BLaER1 treated with 17β-estradiol and CSF1 and Interleukin-3, amounts not matched to agents 10 nM and 100 nM (cell line): ENCODE measurements at regions not wholly inside any gene's neighbourhood (a gene's known extent, or its start where the extent isn't known, plus 50 kb on each side); places are given as distances from the start of the nearest gene placed in this dataset.

Experiments used
- H3K27ac ChIP-seq, 11 experiments: shearing (Covaris generic); formaldehyde crosslinking; 2 replicates each; pipeline ENCODE4 v1.8.1; 2022
- H3K27me3 ChIP-seq, 11 experiments: shearing (Covaris generic); formaldehyde crosslinking; 2 replicates each; pipeline ENCODE4 v1.8.1; 2022
- H3K36me3 ChIP-seq, 11 experiments: shearing (Covaris generic); formaldehyde crosslinking; 2 replicates each; pipeline ENCODE4 v1.8.1; 2022
- H3K4me1 ChIP-seq, 10 experiments: shearing (Covaris generic); formaldehyde crosslinking; 2 replicates each; pipeline ENCODE4 v1.8.1; 2022
- H3K4me2 ChIP-seq, 11 experiments: shearing (Covaris generic); formaldehyde crosslinking; 2 replicates each; pipeline ENCODE4 v1.8.1; 2022
- H3K4me3 ChIP-seq, 10 experiments: shearing (Covaris generic); formaldehyde crosslinking; 2 replicates each; pipeline ENCODE4 v1.8.1; 2022
- H3K9ac ChIP-seq, 11 experiments: shearing (Covaris generic); formaldehyde crosslinking; 2 replicates each; pipeline ENCODE4 v1.8.1; 2022
- H3K9me3 ChIP-seq, 11 experiments: shearing (Covaris generic); formaldehyde crosslinking; replicated peaks in 1 of 11; 2 replicates each; pipeline ENCODE4 v1.8.1; 2022
- H4K20me1 ChIP-seq, 11 experiments: shearing (Covaris generic); formaldehyde crosslinking; 2 replicates each; pipeline ENCODE4 v1.8.1; 2022
- Cebpa-rat ChIP-seq, 11 experiments: shearing (Covaris generic); IDR thresholded peaks; 2 replicates each; pipeline ENCODE4 v1.8.1; 2022

DNA sequence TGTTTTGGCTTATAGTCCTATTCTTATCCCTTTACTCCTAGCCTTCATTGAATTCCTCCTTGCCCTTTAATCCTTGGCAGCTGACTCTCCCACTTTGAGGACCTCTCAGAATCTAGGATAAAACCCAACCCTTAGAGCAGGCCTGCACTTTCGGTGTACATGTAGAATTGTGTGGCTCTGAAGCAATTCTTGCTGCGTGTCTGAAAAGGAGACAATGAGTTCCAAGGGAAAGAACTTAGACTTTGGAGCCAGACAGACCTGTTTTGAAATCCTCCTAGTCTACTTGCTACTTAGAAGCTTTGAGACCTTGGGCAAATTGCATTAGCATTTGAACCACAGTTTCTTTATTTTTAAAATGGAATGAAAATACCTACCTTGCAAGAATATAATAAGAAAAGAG, 175.2 kb downstream of the BEND2 start:
- no peak overlapping the region for H3K4me3 ChIP-seq
- H4K20me1 ChIP-seq = no peaks in the 10 kb centered on the region; a peak in 2 of 22 replicates
- peaks cover 2 to 14% (median 10%) of the 10 kb centered on the region in 11 experiments; a peak in 12 of 22 replicates for H3K9me3 ChIP-seq
- no peak overlapping the region for H3K4me2 ChIP-seq
- H3K4me1 ChIP-seq = no peaks in the 10 kb centered on the region
- no peak for TF ChIP-seq Cebpa-rat (IDR thresholded peaks at IDR 0.05)
- H3K27ac ChIP-seq = no peak overlapping the region
- H3K9ac ChIP-seq = no peak overlapping the region
- H3K27me3 ChIP-seq = peaks cover 85 to 100% (median 99%) of the 10 kb centered on the region in 11 experiments
- H3K36me3 ChIP-seq = no peaks in the 10 kb centered on the region

DNA sequence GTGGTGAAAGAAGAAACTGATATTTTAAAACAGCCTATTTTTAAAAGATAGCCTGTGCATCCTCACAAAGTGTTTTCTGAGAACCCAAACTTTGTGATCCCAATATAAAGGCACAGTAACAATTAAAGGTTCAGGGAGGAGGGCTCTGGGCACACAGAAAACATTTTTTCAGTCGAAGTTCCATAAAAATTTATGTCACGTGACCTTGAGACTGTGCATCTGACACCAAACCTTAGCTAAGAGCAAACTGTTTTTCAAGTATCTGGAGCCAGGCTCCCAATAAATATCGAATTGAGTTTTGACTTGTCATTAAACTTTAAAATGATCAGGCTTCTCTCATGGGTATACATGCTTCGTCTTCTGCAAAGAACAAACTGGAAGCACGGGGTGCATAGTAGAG, 177.9 kb downstream of the BEND2 start:
- TF ChIP-seq Cebpa-rat (IDR thresholded peaks at IDR 0.05) = no peak
- H3K27ac ChIP-seq = no peak overlapping the region
- H3K36me3 ChIP-seq = no peaks in the 10 kb centered on the region
- H3K4me3 ChIP-seq = no peak overlapping the region
- H3K4me2 ChIP-seq = no peak overlapping the region
- H3K9ac ChIP-seq = no peak overlapping the region
- H3K4me1 ChIP-seq = no peaks in the 10 kb centered on the region
- H4K20me1 ChIP-seq = no peaks in the 10 kb centered on the region; a peak in 2 of 22 replicates
- peaks cover 0 to 9% (median 0%) of the 10 kb centered on the region in 11 experiments; a peak in 2 of 22 replicates for H3K9me3 ChIP-seq
- H3K27me3 ChIP-seq = peaks cover 93 to 100% (median 99%) of the 10 kb centered on the region in 11 experiments

DNA sequence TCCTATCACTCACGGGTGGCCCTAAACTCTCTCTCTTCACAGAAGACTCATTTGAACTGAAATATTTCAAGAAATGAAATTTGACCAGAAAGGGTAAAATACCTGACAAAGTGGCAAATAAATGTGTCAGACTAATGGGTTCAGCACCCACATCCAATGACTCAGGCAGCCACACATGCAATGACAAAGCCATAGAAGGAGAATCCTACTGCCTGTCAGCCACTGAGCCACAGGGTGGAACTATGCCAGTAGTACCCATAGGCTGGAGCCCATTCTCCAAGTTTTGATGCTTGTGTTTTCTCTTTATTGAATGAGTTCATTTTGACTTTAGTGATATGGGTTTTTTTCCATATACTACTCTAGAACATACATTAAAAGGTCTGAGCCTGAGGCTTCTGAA, 179.0 kb downstream of the BEND2 start:
- no peak overlapping the region for H3K4me2 ChIP-seq

DNA sequence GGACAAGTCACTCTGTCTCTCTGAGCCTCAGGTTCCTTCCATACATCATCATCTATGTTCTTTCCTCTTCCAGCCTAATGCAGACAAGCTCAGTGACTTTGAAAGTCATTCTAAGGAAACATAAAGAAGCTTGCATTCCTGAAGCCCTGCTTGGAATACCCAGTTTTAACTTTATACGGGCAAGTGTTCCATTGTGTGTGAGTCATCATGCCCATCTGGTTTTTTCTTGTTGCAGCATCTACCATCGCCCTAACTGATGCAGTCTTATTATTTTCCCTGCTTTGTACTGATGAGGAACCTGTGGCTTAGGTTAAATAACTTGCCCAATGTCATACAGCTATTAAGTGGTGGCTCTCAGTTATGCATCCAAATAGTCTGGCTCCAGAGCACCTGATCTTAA, 177.9 kb upstream of the RAI2 start:
- Histone ChIP-seq H4K20me1 (no peaks in the 10 kb centered on the region; a peak in 1 of 22 replicates), H3K4me1 (peaks cover 0 to 9% (median 0%) of the 10 kb centered on the region in 10 experiments; a peak in 1 of 20 replicates), H3K9me3 (peaks cover 0 to 13% (median 0%) of the 10 kb centered on the region in 11 experiments; a peak in 2 of 22 replicates), H3K27me3 (peaks cover 97 to 100% (median 100%) of the 10 kb centered on the region in 11 experiments), H3K36me3 (no peaks in the 10 kb centered on the region), H3K9ac (no peak overlapping the region), H3K27ac (no peak overlapping the region), H3K4me3 (no peak overlapping the region), H3K4me2 (no peak overlapping the region)
- TF ChIP-seq Cebpa-rat (IDR thresholded peaks at IDR 0.05) = no peak

More for the DNA sequence above, 179.0 kb downstream of the BEND2 start:
- H3K9me3 ChIP-seq = peaks cover 0 to 9% (median 0%) of the 10 kb centered on the region in 11 experiments; a peak in 2 of 22 replicates
- H3K4me3 ChIP-seq = no peak overlapping the region
- H3K27ac ChIP-seq = no peak overlapping the region
- no peaks in the 10 kb centered on the region for H3K36me3 ChIP-seq
- H3K27me3 ChIP-seq = peaks cover 98 to 100% (median 100%) of the 10 kb centered on the region in 11 experiments
- no peak for TF ChIP-seq Cebpa-rat (IDR thresholded peaks at IDR 0.05)
- H4K20me1 ChIP-seq = no peaks in the 10 kb centered on the region; a peak in 2 of 22 replicates
- H3K4me1 ChIP-seq = no peaks in the 10 kb centered on the region
- H3K9ac ChIP-seq = no peak overlapping the region

DNA sequence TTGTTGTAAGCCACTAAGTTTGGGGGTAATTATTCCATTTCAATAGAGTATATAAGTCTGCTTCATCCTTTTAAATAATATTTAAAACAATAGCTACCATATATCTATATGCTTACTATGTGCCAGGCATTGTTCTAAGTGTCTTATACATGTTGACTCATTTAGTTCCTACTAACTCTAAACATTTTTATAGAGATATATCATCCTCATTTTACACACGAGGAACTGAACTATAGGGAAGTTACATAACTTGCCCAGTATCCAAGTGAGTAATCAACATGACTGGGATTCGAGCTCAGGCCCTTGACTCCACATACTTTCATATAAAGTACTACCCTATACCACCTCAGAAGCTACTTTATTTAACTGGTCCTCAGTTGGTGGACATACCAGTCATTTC, 175.3 kb upstream of the RAI2 start:
- H3K27ac ChIP-seq = no peak overlapping the region
- TF ChIP-seq Cebpa-rat (IDR thresholded peaks at IDR 0.05) = no peak
- peaks cover 0 to 3% (median 0%) of the 10 kb centered on the region in 11 experiments; a peak in 1 of 22 replicates for H4K20me1 ChIP-seq
- H3K9me3 ChIP-seq = peaks cover 0 to 30% (median 1%) of the 10 kb centered on the region in 11 experiments; a peak in 10 of 22 replicates
- H3K36me3 ChIP-seq = no peaks in the 10 kb centered on the region
- peaks cover 97 to 100% (median 100%) of the 10 kb centered on the region in 11 experiments for H3K27me3 ChIP-seq
- H3K4me1 ChIP-seq = peaks cover 0 to 24% (median 9%) of the 10 kb centered on the region in 10 experiments; a peak in 11 of 20 replicates
- H3K4me3 ChIP-seq = no peak overlapping the region
- H3K9ac ChIP-seq = no peak overlapping the region
- H3K4me2 ChIP-seq = no peak overlapping the region

DNA sequence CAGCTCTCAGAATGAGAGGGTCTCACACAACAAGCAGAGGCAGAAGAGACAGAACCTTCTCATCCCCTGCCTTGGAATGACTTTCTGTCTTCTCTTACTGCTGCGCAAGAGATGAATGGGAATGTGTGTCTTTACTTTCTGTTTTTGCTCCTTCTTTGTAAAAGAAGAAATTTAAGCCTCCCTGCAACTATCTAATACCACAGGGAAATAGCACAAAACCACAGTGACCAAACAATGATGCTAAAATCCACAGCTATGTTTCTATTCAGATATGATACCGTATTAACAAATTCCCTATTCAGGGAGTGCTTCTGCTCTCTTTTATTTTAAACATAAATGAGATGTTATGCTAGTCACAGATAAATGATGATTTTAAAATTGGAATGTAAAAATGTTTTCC, 173.8 kb upstream of the RAI2 start:
- Histone ChIP-seq H3K9ac (no peak overlapping the region), H3K4me1 (peaks cover 0 to 28% (median 10%) of the 10 kb centered on the region in 10 experiments; a peak in 11 of 20 replicates), H3K4me2 (no peak overlapping the region), H3K4me3 (no peak overlapping the region), H3K36me3 (no peaks in the 10 kb centered on the region), H3K27me3 (peaks cover 88 to 100% (median 100%) of the 10 kb centered on the region in 11 experiments), H3K9me3 (peaks cover 0 to 44% (median 11%) of the 10 kb centered on the region in 11 experiments; a peak in 13 of 22 replicates), H3K27ac (no peak overlapping the region), H4K20me1 (peaks cover 0 to 3% (median 0%) of the 10 kb centered on the region in 11 experiments; a peak in 1 of 22 replicates)
- no peak for TF ChIP-seq Cebpa-rat (IDR thresholded peaks at IDR 0.05)

DNA sequence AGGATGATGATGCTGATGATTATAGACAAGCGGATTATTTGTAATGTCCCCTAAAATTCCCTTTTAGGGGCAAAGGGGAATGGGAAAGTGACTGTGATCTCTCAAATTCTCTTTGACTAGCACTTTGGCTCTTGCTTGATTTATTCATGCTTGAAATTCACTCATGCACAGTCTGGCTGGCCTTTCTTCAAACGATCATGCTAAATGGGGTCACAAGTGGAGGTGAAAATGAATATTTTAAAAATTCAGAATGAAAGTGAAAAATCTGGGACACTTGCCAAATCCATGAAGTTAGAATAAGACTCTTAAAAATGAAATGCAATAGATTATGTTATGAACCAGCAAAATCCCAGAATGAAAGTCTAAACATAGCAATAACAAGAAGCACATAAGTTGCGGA, 173.4 kb upstream of the RAI2 start:
- no peak overlapping the region for H3K4me3 ChIP-seq
- peaks cover 0 to 47% (median 14%) of the 10 kb centered on the region in 11 experiments; a peak in 14 of 22 replicates for H3K9me3 ChIP-seq
- H4K20me1 ChIP-seq = peaks cover 0 to 3% (median 0%) of the 10 kb centered on the region in 11 experiments; a peak in 1 of 22 replicates
- H3K36me3 ChIP-seq = no peaks in the 10 kb centered on the region
- H3K27ac ChIP-seq = no peak overlapping the region
- no peak for TF ChIP-seq Cebpa-rat (IDR thresholded peaks at IDR 0.05)
- H3K9ac ChIP-seq = no peak overlapping the region
- 0 out of 22 replicates have a peak overlapping the region, but pooled peaks of 1 of the 11 experiments have one; percentile 2 for H3K4me2 ChIP-seq
- peaks cover 83 to 100% (median 100%) of the 10 kb centered on the region in 11 experiments for H3K27me3 ChIP-seq
- H3K4me1 ChIP-seq = peaks cover 0 to 28% (median 10%) of the 10 kb centered on the region in 10 experiments; a peak in 11 of 20 replicates

DNA sequence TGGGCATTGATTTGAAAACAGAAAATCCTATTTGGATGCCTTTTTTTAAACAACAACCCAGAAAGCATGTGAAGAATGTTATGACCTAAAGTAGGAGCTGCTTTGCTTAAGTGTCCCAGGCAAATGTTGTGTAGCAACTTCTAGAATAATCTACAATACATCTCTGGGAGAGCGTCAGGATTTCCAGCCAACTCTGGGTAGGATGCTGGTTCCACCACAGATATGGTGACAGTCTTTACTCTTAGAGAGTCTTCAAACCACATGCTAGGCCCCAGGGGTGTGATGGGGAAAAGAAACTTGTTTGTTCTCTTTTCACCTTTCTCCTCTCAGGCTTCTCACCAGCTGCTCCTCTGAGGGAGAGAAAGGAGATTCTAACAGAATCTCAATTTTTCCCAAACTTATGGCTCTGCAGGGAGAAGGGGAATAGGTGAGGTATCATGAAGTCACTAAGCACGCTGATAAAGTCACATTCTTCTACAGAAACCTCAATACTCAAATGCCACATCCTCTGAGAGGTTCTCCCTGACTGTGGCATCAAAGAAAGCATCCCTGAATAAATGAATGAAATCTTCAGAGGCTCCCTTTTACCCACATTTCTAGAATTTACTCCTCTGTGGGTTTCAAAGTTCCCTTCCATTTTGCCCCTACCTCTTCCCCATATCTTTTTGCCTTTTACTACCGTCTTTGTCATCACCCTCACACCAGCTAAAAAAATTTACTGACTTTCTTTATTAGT, 171.6 kb upstream of the RAI2 start:
- peak overlapping the region in 6 of 11 experiments; percentile 0 to 52 (median 38); a peak in 7 of 22 replicates for H3K4me2 ChIP-seq
- peaks cover 0 to 3% (median 0%) of the 10 kb centered on the region in 11 experiments; a peak in 1 of 22 replicates for H4K20me1 ChIP-seq
- H3K4me1 ChIP-seq = peaks cover 0 to 28% (median 10%) of the 10 kb centered on the region in 10 experiments; a peak in 11 of 20 replicates
- no peak overlapping the region for H3K9ac ChIP-seq
- no peak for TF ChIP-seq Cebpa-rat (IDR thresholded peaks at IDR 0.05)
- H3K9me3 ChIP-seq = peaks cover 0 to 37% (median 14%) of the 10 kb centered on the region in 11 experiments; a peak in 14 of 22 replicates
- no peak overlapping the region for H3K4me3 ChIP-seq
- H3K36me3 ChIP-seq = no peaks in the 10 kb centered on the region
- peaks cover 81 to 100% (median 100%) of the 10 kb centered on the region in 11 experiments for H3K27me3 ChIP-seq
- H3K27ac ChIP-seq = no peak overlapping the region
